ENCODE measurements at regions not wholly inside any gene's neighbourhood (a gene's known extent, or its start where the extent isn't known, plus 50 kb on each side); places are given as distances from the start of the nearest gene placed in this dataset.

DNA sequence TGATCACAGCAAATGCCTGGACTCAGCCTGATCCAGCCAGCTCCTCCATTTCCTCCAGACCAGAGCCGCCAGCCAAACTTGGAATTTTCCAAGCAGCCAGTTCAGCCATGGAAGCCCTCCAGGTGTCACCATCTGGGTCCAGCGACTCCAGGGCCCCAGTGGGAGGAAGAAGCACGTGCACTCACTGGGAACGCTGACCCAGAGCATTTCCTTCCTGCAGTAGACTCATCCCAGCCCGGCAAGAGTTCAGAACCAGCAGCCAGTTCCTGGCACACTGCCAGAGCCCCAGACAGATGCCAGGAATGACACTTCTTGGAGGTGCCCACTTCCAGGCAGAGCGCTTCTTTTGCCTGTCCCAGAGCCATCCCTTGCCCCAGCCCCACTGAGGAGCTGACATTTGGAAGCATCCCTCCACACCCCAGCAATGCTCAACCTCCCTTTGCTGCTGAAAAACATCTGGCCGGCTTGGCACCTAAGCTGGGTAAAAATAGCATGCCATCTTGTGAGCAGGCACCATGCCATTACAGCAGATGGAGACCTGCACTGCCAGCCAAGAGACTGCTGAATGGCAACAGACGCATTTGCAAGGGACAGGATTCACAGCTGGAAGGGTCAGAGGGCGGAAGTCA lies 460.3 kb upstream of the PROK2 start:
- H3K9ac ChIP-seq (ENCODE audit: low read depth, low read length): no peak overlapping the region
- no peaks in the 10 kb centered on the region for H3K9me3 ChIP-seq (ENCODE audit: insufficient read depth, low read depth, low read length)
- no peak overlapping the region for H3K4me3 ChIP-seq (ENCODE audit: low read length)
- H3K36me3 ChIP-seq (ENCODE audit: insufficient read depth, low read depth, low read length): no peaks in the 10 kb centered on the region
- no peak overlapping the region for H3K27ac ChIP-seq (ENCODE audit: low read length)
- no peaks in the 10 kb centered on the region for H3K4me1 ChIP-seq (ENCODE audit: insufficient read depth, low read length)
- no peaks in the 10 kb centered on the region for H3K27me3 ChIP-seq (ENCODE audit: insufficient read depth, low read length)

DNA sequence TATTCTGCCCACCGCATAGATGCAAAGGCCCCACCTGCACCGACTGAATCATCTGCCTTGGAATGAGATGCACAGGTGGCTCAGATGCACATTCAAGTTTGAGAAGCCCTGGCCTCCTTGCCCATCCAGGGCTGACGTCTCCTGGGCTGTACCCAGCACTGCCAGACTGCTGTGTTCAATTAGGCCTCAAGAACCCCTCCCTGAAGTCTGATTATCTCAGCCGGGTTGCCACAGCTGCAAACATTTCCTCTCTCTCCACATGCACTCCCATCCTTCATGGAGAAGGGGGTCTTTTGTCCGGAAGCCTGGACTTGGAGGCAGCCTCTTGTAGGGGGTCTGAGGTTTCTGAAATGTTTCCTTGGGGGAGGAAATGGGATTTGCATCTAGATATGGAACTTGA lies 459.4 kb upstream of the PROK2 start:
- no peak overlapping the region for H3K9ac ChIP-seq (ENCODE audit: low read depth, low read length)
- H3K9me3 ChIP-seq (ENCODE audit: insufficient read depth, low read depth, low read length): no peaks in the 10 kb centered on the region
- no peak overlapping the region for H3K27ac ChIP-seq (ENCODE audit: low read length)
- H3K36me3 ChIP-seq (ENCODE audit: insufficient read depth, low read depth, low read length): no peaks in the 10 kb centered on the region
- H3K27me3 ChIP-seq (ENCODE audit: insufficient read depth, low read length): no peaks in the 10 kb centered on the region
- H3K4me3 ChIP-seq (ENCODE audit: low read length): no peak overlapping the region
- no peaks in the 10 kb centered on the region for H3K4me1 ChIP-seq (ENCODE audit: insufficient read depth, low read length)

- no peaks in the 10 kb centered on the region for H3K36me3 ChIP-seq (ENCODE audit: insufficient read depth, low read depth, low read length)
- H3K4me1 ChIP-seq (ENCODE audit: insufficient read depth, low read length): no peaks in the 10 kb centered on the region
- H3K9me3 ChIP-seq (ENCODE audit: insufficient read depth, low read depth, low read length): no peaks in the 10 kb centered on the region
- no peak overlapping the region for H3K27ac ChIP-seq (ENCODE audit: low read length)
- H3K4me3 ChIP-seq (ENCODE audit: low read length): no peak overlapping the region
- no peak overlapping the region for H3K9ac ChIP-seq (ENCODE audit: low read depth, low read length)
- no peaks in the 10 kb centered on the region for H3K27me3 ChIP-seq (ENCODE audit: insufficient read depth, low read length)
These were observed 457.4 kb upstream of the PROK2 start for GRCh38 chr3:72242326-72242725.

DNA sequence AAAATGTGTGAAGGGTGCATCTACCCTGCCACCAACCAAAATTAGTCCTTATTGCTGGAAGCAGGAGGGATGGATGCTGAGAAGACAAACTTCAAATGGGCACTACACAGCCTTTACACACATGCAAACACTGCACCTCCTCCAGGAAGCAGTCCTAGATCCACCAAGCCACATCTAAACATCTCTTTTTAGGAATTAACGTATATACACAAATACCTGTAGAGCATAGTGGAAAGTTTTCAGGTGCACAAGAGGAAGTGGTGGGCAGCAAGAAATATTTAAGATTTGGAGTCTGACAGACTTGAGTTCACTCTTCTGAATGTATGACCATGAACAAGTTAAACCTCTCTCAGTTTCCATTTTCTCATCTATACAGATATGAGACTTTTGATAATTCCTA lies 456.6 kb upstream of the PROK2 start:
- Histone ChIP-seq H3K27ac (ENCODE audit: low read length) (no peak overlapping the region), H3K27me3 (ENCODE audit: insufficient read depth, low read length) (no peaks in the 10 kb centered on the region), H3K4me3 (ENCODE audit: low read length) (no peak overlapping the region), H3K9ac (ENCODE audit: low read depth, low read length) (no peak overlapping the region), H3K9me3 (ENCODE audit: insufficient read depth, low read depth, low read length) (no peaks in the 10 kb centered on the region), H3K36me3 (ENCODE audit: insufficient read depth, low read depth, low read length) (no peaks in the 10 kb centered on the region), H3K4me1 (ENCODE audit: insufficient read depth, low read length) (no peaks in the 10 kb centered on the region)

DNA sequence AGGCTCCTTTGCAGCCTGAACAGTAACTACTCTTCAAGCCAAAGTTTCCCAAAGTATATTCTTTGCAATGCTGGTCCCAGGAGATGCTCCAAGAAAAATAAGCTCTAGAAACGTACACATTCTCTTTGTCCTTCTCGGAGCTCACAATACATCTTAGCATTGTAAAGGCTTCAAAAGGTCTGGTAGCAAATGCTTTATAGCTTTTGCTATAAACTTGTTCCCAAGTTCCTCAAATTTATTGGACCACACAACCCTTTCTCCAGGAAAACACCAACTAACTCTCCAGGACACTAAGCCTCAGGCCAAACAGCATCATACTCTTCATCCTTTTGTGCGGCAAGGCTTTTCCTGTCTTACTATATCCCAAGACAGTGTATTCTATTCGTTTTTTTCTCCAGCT lies 455.6 kb upstream of the PROK2 start:
- Histone ChIP-seq H3K9me3 (ENCODE audit: insufficient read depth, low read depth, low read length) (no peaks in the 10 kb centered on the region), H3K36me3 (ENCODE audit: insufficient read depth, low read depth, low read length) (no peaks in the 10 kb centered on the region), H3K27ac (ENCODE audit: low read length) (no peak overlapping the region), H3K9ac (ENCODE audit: low read depth, low read length) (no peak overlapping the region), H3K4me1 (ENCODE audit: insufficient read depth, low read length) (no peaks in the 10 kb centered on the region), H3K27me3 (ENCODE audit: insufficient read depth, low read length) (no peaks in the 10 kb centered on the region), H3K4me3 (ENCODE audit: low read length) (no peak overlapping the region)

DNA sequence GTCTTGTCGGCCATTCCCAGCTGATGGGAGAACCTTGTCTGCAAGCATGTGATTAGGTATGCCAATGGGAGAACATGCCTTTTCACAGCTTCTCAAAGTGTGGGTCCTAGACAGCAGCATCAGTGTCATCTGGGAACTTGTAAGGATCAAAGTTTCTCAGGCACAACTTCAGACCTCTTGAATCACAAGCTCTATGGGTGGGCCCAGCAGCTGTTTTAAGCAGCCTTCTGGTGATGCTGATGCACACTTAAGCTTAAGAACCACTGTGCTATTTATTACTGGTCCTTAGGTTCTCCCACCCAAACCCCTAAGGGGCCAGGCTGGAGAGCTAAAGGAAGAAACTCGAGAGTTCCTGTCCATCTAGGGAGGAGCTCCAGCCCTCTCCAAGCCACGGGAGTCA lies 453.9 kb upstream of the PROK2 start:
- no peaks in the 10 kb centered on the region for H3K4me1 ChIP-seq (ENCODE audit: insufficient read depth, low read length)
- no peaks in the 10 kb centered on the region for H3K27me3 ChIP-seq (ENCODE audit: insufficient read depth, low read length)
- H3K9me3 ChIP-seq (ENCODE audit: insufficient read depth, low read depth, low read length): no peaks in the 10 kb centered on the region
- no peak overlapping the region for H3K4me3 ChIP-seq (ENCODE audit: low read length)
- no peak overlapping the region for H3K9ac ChIP-seq (ENCODE audit: low read depth, low read length)
- H3K36me3 ChIP-seq (ENCODE audit: insufficient read depth, low read depth, low read length): no peaks in the 10 kb centered on the region
- no peak overlapping the region for H3K27ac ChIP-seq (ENCODE audit: low read length)

GRCh38 chr3:72238010-72238691 lies 453.2 kb upstream of the PROK2 start:
- no peak overlapping the region for H3K4me3 ChIP-seq (ENCODE audit: low read length)
- no peak overlapping the region for H3K27ac ChIP-seq (ENCODE audit: low read length)
- no peaks in the 10 kb centered on the region for H3K27me3 ChIP-seq (ENCODE audit: insufficient read depth, low read length)

GRCh38 chr3:72237679-72238009 lies 452.7 kb upstream of the PROK2 start:
- no peaks in the 10 kb centered on the region for H3K36me3 ChIP-seq (ENCODE audit: insufficient read depth, low read depth, low read length)
- no peak overlapping the region for H3K4me3 ChIP-seq (ENCODE audit: low read length)
- no peaks in the 10 kb centered on the region for H3K4me1 ChIP-seq (ENCODE audit: insufficient read depth, low read length)
- H3K27ac ChIP-seq (ENCODE audit: low read length): no peak overlapping the region
- no peaks in the 10 kb centered on the region for H3K27me3 ChIP-seq (ENCODE audit: insufficient read depth, low read length)
- H3K9ac ChIP-seq (ENCODE audit: low read depth, low read length): no peak overlapping the region
- no peaks in the 10 kb centered on the region for H3K9me3 ChIP-seq (ENCODE audit: insufficient read depth, low read depth, low read length)

More at GRCh38 chr3:72238010-72238691, 453.2 kb upstream of the PROK2 start:
- Histone ChIP-seq H3K36me3 (ENCODE audit: insufficient read depth, low read depth, low read length) (no peaks in the 10 kb centered on the region), H3K9ac (ENCODE audit: low read depth, low read length) (no peak overlapping the region), H3K9me3 (ENCODE audit: insufficient read depth, low read depth, low read length) (no peaks in the 10 kb centered on the region), H3K4me1 (ENCODE audit: insufficient read depth, low read length) (no peaks in the 10 kb centered on the region)

DNA sequence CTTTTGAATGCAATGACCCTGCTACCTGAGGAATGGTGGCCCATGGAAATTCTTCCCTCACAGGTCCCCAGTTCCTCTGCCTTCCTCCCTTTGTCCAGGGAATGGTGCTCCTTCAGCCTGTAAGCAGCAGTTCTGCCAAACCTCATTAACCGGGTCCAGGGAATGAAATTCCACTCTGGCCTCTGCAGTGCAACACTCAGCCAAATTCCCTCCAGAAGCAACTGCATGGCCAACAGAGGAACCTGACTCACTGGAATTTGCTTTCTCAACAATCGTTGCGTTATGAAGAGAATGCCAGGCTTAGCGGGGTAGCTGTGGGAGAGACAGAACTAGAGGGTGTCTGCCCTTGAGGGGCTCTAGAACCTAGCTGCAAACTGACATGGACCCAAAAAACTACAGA lies 449.4 kb upstream of the PROK2 start:
- no peak overlapping the region for H3K9ac ChIP-seq (ENCODE audit: low read depth, low read length)
- no peaks in the 10 kb centered on the region for H3K9me3 ChIP-seq (ENCODE audit: insufficient read depth, low read depth, low read length)
- no peak overlapping the region for H3K27ac ChIP-seq (ENCODE audit: low read length)
- no peaks in the 10 kb centered on the region for H3K27me3 ChIP-seq (ENCODE audit: insufficient read depth, low read length)
- no peak overlapping the region for H3K4me3 ChIP-seq (ENCODE audit: low read length)
- no peaks in the 10 kb centered on the region for H3K4me1 ChIP-seq (ENCODE audit: insufficient read depth, low read length)
- no peaks in the 10 kb centered on the region for H3K36me3 ChIP-seq (ENCODE audit: insufficient read depth, low read depth, low read length)

DNA sequence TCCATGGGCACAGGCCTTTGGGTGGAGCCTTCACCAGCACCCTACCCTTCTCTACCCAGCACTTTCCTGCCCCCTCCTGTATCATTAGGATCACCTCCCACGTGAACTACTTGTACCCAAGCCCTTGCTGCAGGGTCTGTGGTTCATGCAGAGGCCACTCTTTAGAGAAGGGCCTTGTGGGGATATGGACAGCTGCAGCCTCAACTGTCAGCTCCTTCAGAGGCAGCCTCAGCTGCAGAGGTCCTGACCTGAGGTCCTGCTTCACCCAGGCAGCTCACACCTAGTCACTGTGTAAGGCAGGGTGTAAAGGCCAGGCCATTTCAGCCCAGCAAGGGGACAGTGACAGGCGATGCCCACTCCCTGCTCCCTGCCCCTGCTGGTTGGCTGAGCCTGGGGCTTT lies 448.6 kb upstream of the PROK2 start:
- Histone ChIP-seq H3K9me3 (ENCODE audit: insufficient read depth, low read depth, low read length) (no peaks in the 10 kb centered on the region), H3K9ac (ENCODE audit: low read depth, low read length) (no peak overlapping the region), H3K4me3 (ENCODE audit: low read length) (no peak overlapping the region), H3K36me3 (ENCODE audit: insufficient read depth, low read depth, low read length) (no peaks in the 10 kb centered on the region), H3K27ac (ENCODE audit: low read length) (no peak overlapping the region), H3K4me1 (ENCODE audit: insufficient read depth, low read length) (no peaks in the 10 kb centered on the region), H3K27me3 (ENCODE audit: insufficient read depth, low read length) (no peaks in the 10 kb centered on the region)

GRCh38 chr3:72232777-72233176 lies 447.8 kb upstream of the PROK2 start:
- Histone ChIP-seq H3K27ac (ENCODE audit: low read length) (no peak overlapping the region), H3K4me1 (ENCODE audit: insufficient read depth, low read length) (no peaks in the 10 kb centered on the region), H3K9me3 (ENCODE audit: insufficient read depth, low read depth, low read length) (no peaks in the 10 kb centered on the region), H3K9ac (ENCODE audit: low read depth, low read length) (no peak overlapping the region), H3K36me3 (ENCODE audit: insufficient read depth, low read depth, low read length) (no peaks in the 10 kb centered on the region), H3K27me3 (ENCODE audit: insufficient read depth, low read length) (no peaks in the 10 kb centered on the region), H3K4me3 (ENCODE audit: low read length) (no peak overlapping the region)

DNA sequence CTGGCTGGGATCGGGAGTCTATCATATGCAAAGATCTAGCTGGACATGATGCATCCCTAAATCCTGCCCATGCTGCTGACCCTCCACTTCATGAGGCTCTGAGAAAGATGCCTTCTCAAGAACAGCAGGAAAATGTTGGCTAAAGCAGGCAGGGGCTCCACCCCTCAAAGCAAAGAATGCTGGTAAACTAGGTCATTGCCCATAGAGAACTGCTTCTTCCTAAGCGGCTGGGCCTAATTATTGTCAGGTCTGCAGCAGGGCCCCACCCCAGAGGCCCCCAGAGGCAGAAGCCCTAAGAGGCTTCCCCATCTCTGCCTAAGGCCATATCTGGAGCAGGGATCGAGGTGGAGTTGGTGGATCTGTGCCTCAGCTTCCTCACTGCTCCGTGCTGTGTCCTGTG lies 447.4 kb upstream of the PROK2 start:
- no peaks in the 10 kb centered on the region for H3K36me3 ChIP-seq (ENCODE audit: insufficient read depth, low read depth, low read length)
- no peaks in the 10 kb centered on the region for H3K4me1 ChIP-seq (ENCODE audit: insufficient read depth, low read length)
- H3K4me3 ChIP-seq (ENCODE audit: low read length): no peak overlapping the region
- no peak overlapping the region for H3K27ac ChIP-seq (ENCODE audit: low read length)
- H3K27me3 ChIP-seq (ENCODE audit: insufficient read depth, low read length): no peaks in the 10 kb centered on the region
- no peak overlapping the region for H3K9ac ChIP-seq (ENCODE audit: low read depth, low read length)
- no peaks in the 10 kb centered on the region for H3K9me3 ChIP-seq (ENCODE audit: insufficient read depth, low read depth, low read length)
